PC-9 (cell line): ENCODE measurements at regions not wholly inside any gene's neighbourhood (a gene's known extent, or its start where the extent isn't known, plus 50 kb on each side); places are given as distances from the start of the nearest gene placed in this dataset.

Experiments used
- BruUV-seq: library from RNA; stranded (reverse); fragments of 400-500 nt; replicated peaks from 2 replicates; lab custom pipeline; 2021; lab: Mats Ljungman, UMichigan
- CTCF ChIA-PET: fragments of 300-600 bp; sonication (Branson Sonifier 250); formaldehyde crosslinking; loops from one replicate; lab custom pipeline; 2022; ENCODE audit warnings: antibody characterized with exemption; lab: Charles Lee
- POLR2A ChIA-PET: fragments of 300-600 bp; sonication (Branson Sonifier 250); formaldehyde crosslinking; loops from one replicate; lab custom pipeline; 2022; ENCODE audit warnings: antibody characterized with exemption; ENCODE audit not compliant: unreplicated experiment; lab: Charles Lee
- DNase-seq, 2 experiments: peaks; one replicate each; pipeline versions ENCODE4 v3.0.0 to v3.0.0-alpha.2; 2015 to 2022; ENCODE audit warnings: mixed read lengths in 1 of 2
- H2AFZ ChIP-seq: fragments of 200-600 bp; sonication (generic); 2 replicates; pipeline ENCODE4 v1.8.1; 2017; ENCODE audit warnings: antibody characterized with exemption
- H3F3A ChIP-seq: fragments of 200-600 bp; sonication (generic); 2 replicates; pipeline ENCODE4 v1.8.1; 2017; ENCODE audit warnings: antibody characterized with exemption, mild to moderate bottlenecking, low read depth; ENCODE audit not compliant: insufficient read depth
- H3K27ac ChIP-seq: fragments of 200-600 bp; sonication (generic); 2 replicates; pipeline ENCODE4 v1.6.1; 2016; ENCODE audit warnings: mixed run types
- H3K27me3 ChIP-seq: fragments of 200-600 bp; sonication (generic); 2 replicates; pipeline ENCODE4 v1.6.1; 2016; ENCODE audit warnings: low read depth, mixed run types; ENCODE audit not compliant: insufficient read depth
- H3K36me3 ChIP-seq: fragments of 200-600 bp; sonication (generic); 2 replicates; pipeline ENCODE4 v1.6.1; 2016; ENCODE audit warnings: low read depth, mixed run types
- H3K4me1 ChIP-seq: fragments of 200-600 bp; sonication (generic); replicated peaks from 2 replicates; pipeline ENCODE4 v1.6.1; 2016; ENCODE audit warnings: mixed run types; ENCODE audit not compliant: insufficient read depth
- H3K4me2 ChIP-seq: fragments of 200-600 bp; sonication (generic); 2 replicates; pipeline ENCODE4 v1.6.1; 2017; ENCODE audit warnings: mixed run types
- H3K4me3 ChIP-seq: fragments of 200-600 bp; sonication (generic); 2 replicates; pipeline ENCODE4 v1.6.1; 2016; ENCODE audit warnings: mixed run types
- H3K79me2 ChIP-seq: fragments of 200-600 bp; sonication (generic); 2 replicates; pipeline ENCODE4 v1.6.1; 2017; ENCODE audit warnings: low read depth, mixed run types
- H3K9me2 ChIP-seq: fragments of 200-600 bp; sonication (generic); 2 replicates; pipeline ENCODE4 v1.8.1; 2017; ENCODE audit warnings: mild to moderate bottlenecking; ENCODE audit not compliant: insufficient read depth
- H3K9me3 ChIP-seq: fragments of 200-600 bp; sonication (generic); 2 replicates; pipeline ENCODE4 v1.8.1; 2016; ENCODE audit warnings: low read depth; ENCODE audit not compliant: insufficient read depth
- H4K20me1 ChIP-seq: fragments of 200-600 bp; sonication (generic); 2 replicates; pipeline ENCODE4 v1.8.1; 2017; ENCODE audit not compliant: insufficient read depth
- CTCF ChIP-seq: fragments of 200-600 bp; sonication (generic); conservative IDR thresholded peaks from 2 replicates; pipeline ENCODE4 v1.6.1; 2017; ENCODE audit warnings: mixed run types, antibody characterized with exemption, mild to moderate bottlenecking, moderate library complexity
- EZH2 ChIP-seq: fragments of 200-600 bp; sonication (generic); IDR thresholded peaks from 2 replicates; pipeline ENCODE4 v1.8.0; 2017; ENCODE audit warnings: antibody characterized with exemption, low read depth
- intact Hi-C: fragments of 100-400 bp; cut with micrococcal nuclease; formaldehyde crosslinking; loops from one replicate; pipeline ENCODE4 v1.10.0; 2022; ENCODE audit not compliant: unreplicated experiment

DNA sequence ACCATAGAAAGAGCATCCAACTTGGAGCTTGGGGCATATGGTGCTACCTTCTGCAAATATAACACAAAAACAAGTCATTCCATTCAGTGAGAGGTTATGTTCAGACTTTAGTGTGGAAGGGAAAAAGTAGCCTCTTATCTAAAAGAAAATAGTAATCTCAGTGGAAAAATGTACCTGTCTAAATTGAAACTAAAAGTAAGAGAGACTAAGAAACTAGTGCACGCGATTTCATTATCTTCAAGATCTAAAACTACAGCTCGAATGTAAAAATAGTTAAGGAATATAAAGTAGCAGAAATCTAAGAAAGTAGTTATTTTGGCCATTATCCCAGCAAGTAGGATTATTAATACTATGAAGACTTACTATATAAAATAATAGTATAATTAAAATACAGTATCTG lies 233.0 kb upstream of the PPP1R3A start:
- BruUV-seq = no TSS peak
- no peak for DNase-seq
- no peaks in the 10 kb centered on the region for H3K9me3 ChIP-seq
- ChIA-PET CTCF (no interaction called here), POLR2A (interaction anchor here (0.7 kb wide), 1 partner anchor 315 kb away, joined by 5 read pairs; no protein-coding TSS in a partner anchor)
- H3K79me2 ChIP-seq = no peaks in the 10 kb centered on the region
- no peaks in the 10 kb centered on the region for H3K4me1 ChIP-seq
- no peak overlapping the region for H2AFZ ChIP-seq
- no peaks in the 10 kb centered on the region for H3K36me3 ChIP-seq
- TF ChIP-seq CTCF = no peak
- no peak for TF ChIP-seq EZH2
- no peaks in the 10 kb centered on the region for H3K27me3 ChIP-seq
- no peaks in the 10 kb centered on the region for H3F3A ChIP-seq
- H3K4me3 ChIP-seq = no peak overlapping the region
- H3K9me2 ChIP-seq = no peaks in the 10 kb centered on the region; the same call in 1 of the 2 replicates
- no peak overlapping the region for H3K27ac ChIP-seq
- intact Hi-C loops = no loop called here
- no peaks in the 10 kb centered on the region for H4K20me1 ChIP-seq
- no peak overlapping the region for H3K4me2 ChIP-seq

DNA sequence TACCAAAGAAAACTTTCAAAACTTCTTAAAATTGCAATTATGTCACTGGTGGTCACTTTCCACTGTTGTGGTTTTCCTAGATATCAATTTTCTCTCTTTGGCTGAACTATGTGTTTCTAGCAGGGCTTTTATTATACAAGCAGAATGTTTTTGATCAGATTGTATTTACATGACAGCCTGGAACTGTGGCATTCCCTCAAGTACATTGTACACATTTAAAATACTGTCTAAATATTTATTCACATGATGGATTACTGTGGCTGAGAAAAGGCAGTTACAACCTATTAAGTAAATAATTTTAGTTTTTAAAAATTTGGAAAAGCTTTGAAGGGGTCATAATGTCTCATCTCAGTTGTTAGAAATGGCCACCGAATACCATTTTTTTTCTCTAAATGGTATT lies 231.9 kb upstream of the PPP1R3A start:
- DNase-seq = no peak

GRCh38 chr7:114148779-114149178 lies 230.0 kb upstream of the PPP1R3A start:
- Histone ChIP-seq H3K27ac (no peak overlapping the region), H3K36me3 (no peaks in the 10 kb centered on the region), H3K9me3 (no peaks in the 10 kb centered on the region), H3K4me2 (no peak overlapping the region), H2AFZ (no peak overlapping the region), H3F3A (no peaks in the 10 kb centered on the region), H3K4me1 (no peaks in the 10 kb centered on the region), H3K79me2 (no peaks in the 10 kb centered on the region), H3K4me3 (no peak overlapping the region), H4K20me1 (no peaks in the 10 kb centered on the region), H3K27me3 (no peaks in the 10 kb centered on the region), H3K9me2 (no peaks in the 10 kb centered on the region; the same call in 1 of the 2 replicates)
- no peak for TF ChIP-seq CTCF
- TF ChIP-seq EZH2 = no peak
- ChIA-PET CTCF (no interaction called here), POLR2A (no interaction called here)
- no peak for DNase-seq
- intact Hi-C loops = no loop called here
- BruUV-seq = no TSS peak

More for the DNA sequence above, 231.9 kb upstream of the PPP1R3A start:
- intact Hi-C loops = no loop called here
- Histone ChIP-seq H3K4me1 (no peaks in the 10 kb centered on the region), H3K27me3 (no peaks in the 10 kb centered on the region), H3K4me2 (no peak overlapping the region), H2AFZ (no peak overlapping the region), H3F3A (no peaks in the 10 kb centered on the region), H3K4me3 (no peak overlapping the region), H4K20me1 (no peaks in the 10 kb centered on the region), H3K9me3 (no peaks in the 10 kb centered on the region), H3K9me2 (no peaks in the 10 kb centered on the region; the same call in 1 of the 2 replicates), H3K79me2 (no peaks in the 10 kb centered on the region), H3K36me3 (no peaks in the 10 kb centered on the region), H3K27ac (no peak overlapping the region)
- TF ChIP-seq CTCF (no peak), EZH2 (no peak)
- ChIA-PET POLR2A (no interaction called here), CTCF (interaction anchor here (0.6 kb wide), 1 partner anchor 18 kb away, joined by 9 read pairs; no protein-coding TSS in a partner anchor)
- no TSS peak for BruUV-seq
